Spleen (tissue), 7 donors: ENCODE measurements at regions not wholly inside any gene's neighbourhood (a gene's known extent, or its start where the extent isn't known, plus 50 kb on each side); places are given as distances from the start of the nearest gene placed in this dataset.

ENCODE experiments used
- POLR2A ChIP-seq, 3 donors: fragments of 450-650 bp; IDR thresholded peaks; one replicate each; pipeline ENCODE4 v1.5.1; 2017; ENCODE audit warnings: antibody characterized with exemption in 3 of 3, mild to moderate bottlenecking in 1 of 3
- TF ChIP-seq, protein P1 (sequence below), 11 experiments: fragments of 200-600 bp in 7 of 11; fragments of 450-650 bp in 4 of 11; sonication (generic) in 4 of 11; IDR thresholded peaks in 8 of 11; conservative IDR thresholded peaks in 3 of 11; 1 replicate in 7 of 11; 2 replicates in 4 of 11; pipeline versions ENCODE4 v1.4.0 to v1.8.0; 2016 to 2021; ENCODE audit warnings: antibody characterized with exemption in 11 of 11, inconsistent platforms in 4 of 11, mild to moderate bottlenecking in 1 of 11
- donor health status: DM: no; HTN: no; CAD: no; lungs with moderate emphysema.
- donor health status: DM: no; HTN: no; CAD: no.
- donor health status: DM: no; HTN: no; CAD: no.

DNA sequence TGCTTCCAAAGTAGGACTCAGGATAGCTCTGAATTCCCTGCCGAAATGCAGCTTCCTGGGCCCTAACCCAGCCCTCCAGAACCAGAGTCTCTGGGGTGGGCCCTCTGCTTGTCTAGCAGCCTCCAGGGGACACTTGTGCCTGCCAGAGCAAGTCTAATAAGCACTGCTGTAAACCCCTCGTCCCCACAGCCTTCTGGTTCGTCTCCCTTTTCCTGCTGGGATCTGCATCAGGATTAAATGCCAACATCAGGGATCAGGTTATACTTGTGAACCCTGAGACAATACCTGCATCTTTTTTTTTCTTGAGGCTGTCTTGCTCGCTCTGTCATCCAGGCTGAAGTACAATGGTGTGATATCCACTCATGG lies 282.0 kb downstream of the SEC14L1 start:
- TF ChIP-seq, protein P1, sequence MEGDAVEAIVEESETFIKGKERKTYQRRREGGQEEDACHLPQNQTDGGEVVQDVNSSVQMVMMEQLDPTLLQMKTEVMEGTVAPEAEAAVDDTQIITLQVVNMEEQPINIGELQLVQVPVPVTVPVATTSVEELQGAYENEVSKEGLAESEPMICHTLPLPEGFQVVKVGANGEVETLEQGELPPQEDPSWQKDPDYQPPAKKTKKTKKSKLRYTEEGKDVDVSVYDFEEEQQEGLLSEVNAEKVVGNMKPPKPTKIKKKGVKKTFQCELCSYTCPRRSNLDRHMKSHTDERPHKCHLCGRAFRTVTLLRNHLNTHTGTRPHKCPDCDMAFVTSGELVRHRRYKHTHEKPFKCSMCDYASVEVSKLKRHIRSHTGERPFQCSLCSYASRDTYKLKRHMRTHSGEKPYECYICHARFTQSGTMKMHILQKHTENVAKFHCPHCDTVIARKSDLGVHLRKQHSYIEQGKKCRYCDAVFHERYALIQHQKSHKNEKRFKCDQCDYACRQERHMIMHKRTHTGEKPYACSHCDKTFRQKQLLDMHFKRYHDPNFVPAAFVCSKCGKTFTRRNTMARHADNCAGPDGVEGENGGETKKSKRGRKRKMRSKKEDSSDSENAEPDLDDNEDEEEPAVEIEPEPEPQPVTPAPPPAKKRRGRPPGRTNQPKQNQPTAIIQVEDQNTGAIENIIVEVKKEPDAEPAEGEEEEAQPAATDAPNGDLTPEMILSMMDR (IDR thresholded peaks at IDR 0.05 in 8 of 11, conservative IDR thresholded peaks at IDR 0.05 in 3 of 11) = no peak
- no peak for TF ChIP-seq POLR2A (IDR thresholded peaks at IDR 0.05)
